ENCODE measurements at regions not wholly inside any gene's neighbourhood (a gene's known extent, or its start where the extent isn't known, plus 50 kb on each side); places are given as distances from the start of the nearest gene placed in this dataset.
"Not testable (repeated sequence)": the region's sequence is repeated elsewhere in the genome, so short reads cannot be mapped to it uniquely, and the experiment has no call there.

GRCh38 chr10:64859911-64860310, 1338.7 kb downstream of the REEP3 start:
- DNase-seq (ENCODE audit: low spot score) = no peak

- no peak for DNase-seq (ENCODE audit: low spot score)
Measured at GRCh38 chr10:64863836-64864235, 1342.6 kb downstream of the REEP3 start.

DNA sequence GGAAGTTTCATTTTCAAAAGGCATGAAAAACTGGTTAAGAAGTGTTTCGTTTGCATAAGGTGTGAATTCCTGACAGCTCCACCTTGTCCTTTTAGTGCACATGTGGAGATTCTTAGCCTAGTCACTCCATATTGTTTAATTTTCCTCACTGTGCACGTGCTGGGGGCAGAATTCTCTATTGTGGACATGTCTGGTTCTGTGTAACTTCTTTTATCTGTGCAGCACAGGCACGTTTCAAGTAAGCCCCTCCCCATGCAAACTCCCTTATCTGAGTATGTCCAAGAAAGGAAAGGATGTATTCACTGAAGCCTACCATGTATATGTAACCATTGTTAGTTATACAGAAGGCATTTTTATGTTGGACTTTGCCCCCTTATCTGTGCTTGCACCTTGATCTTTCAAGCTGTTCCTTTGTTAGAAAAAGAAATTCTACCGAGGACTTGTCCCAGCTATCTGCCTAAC, 1346.3 kb downstream of the REEP3 start:
- DNase-seq (ENCODE audit: low spot score) = no peak

GRCh38 chr10:64873088-64873487, 1351.9 kb downstream of the REEP3 start:
- DNase-seq (ENCODE audit: low spot score) = no peak

DNA sequence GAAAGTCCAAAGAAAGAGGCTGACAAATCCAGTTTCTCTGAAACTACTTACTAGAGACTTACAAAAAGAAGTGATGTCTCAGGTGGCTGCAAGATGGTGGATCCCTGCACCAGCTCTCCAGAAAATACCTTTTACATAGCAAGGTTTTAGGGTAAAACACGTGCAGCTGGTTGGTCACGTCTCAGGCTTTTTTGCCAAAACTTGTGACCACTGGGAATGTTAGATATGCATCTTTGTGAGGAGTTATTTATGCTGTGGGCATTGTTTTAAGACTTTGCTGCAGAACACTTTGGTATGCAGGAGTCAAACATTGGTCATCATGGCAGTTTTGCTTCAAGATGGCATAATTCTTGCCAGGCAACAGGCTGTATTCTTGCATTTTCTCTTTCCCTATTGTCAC, 1352.8 kb downstream of the REEP3 start:
- no peak for DNase-seq (ENCODE audit: low spot score)

GRCh38 chr10:64880546-64880945, 1359.3 kb downstream of the REEP3 start:
- DNase-seq (ENCODE audit: low spot score) = no peak

- DNase-seq (ENCODE audit: low spot score) = no peak
Measured at GRCh38 chr10:64881257-64881656, 1360.1 kb downstream of the REEP3 start.

DNA sequence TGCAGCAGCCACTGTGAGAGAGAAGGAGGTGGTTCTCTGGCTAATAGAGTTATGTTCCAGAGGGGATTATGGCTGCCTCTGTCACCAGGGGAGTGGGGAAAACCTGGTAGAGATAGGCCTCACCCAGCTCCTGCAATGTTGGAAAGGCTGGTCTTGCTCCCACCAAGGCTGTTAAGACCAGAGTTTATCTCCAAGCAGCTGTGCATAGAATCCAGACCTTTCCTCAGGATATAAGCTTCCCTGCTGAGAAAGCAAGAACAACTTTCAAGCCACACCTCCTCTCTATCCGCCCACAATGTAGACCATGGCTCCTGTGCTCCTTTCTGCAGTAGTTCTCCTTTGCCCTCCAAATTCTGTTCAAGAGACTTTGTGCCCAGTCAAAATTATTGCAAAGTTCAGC, 1375.4 kb downstream of the REEP3 start:
- DNase-seq (ENCODE audit: low spot score) = no peak

- DNase-seq (ENCODE audit: low spot score) = not testable (repeated sequence)
Measured at GRCh38 chr10:64906311-64906710, 1385.1 kb downstream of the REEP3 start.

DNA sequence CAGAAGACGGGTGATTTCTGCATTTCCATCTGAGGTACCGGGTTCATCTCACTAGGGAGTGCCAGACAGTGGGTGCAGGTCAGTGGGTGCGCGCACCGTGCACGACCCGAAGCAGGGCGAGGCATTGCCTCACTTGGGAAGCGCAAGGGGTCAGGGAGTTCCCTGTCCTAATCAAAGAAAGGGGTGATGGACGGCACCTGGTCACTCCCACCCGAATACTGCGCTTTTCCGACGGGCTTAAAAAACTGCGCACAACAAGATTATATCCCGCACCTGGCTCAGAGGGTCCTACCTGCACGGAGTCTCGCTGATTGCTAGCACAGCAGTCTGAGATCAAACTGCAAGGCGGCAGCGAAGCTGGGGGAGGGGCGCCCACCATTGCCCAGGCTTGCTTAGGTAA, 1403.1 kb downstream of the REEP3 start:
- not testable (repeated sequence) for DNase-seq (ENCODE audit: low spot score)

DNA sequence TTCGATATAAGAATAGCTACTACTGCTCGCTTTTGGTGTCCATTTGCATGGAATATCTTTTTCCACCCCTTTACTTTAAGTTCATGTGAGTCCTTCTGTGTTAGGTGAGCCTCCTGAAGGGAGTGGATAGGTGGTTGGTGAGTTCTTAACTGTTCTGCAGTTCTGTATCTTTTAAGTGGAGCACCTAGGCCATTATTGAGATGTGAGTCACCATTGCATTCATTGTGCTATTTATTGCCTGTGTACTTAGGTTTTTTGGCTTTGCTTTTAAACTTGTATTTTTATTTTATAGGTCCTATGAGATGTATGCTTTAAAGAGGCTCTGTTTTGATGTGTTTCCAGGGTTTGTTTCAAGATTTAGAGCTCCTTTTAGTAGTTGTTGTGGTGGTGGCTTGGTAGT, 1430.8 kb downstream of the REEP3 start:
- DNase-seq (ENCODE audit: low spot score) = no peak

GRCh38 chr10:64956441-64956840, 1435.2 kb downstream of the REEP3 start:
- no peak for DNase-seq (ENCODE audit: low spot score)

GRCh38 chr10:64959116-64959515, 1437.9 kb downstream of the REEP3 start:
- DNase-seq (ENCODE audit: low spot score) = no peak

- DNase-seq (ENCODE audit: low spot score) = no peak
Measured at GRCh38 chr10:64959883-64960282, 1438.7 kb downstream of the REEP3 start.

- no peak for DNase-seq (ENCODE audit: low spot score)
Measured at GRCh38 chr10:64973391-64973790, 1452.2 kb downstream of the REEP3 start.

- DNase-seq (ENCODE audit: low spot score) = no peak
Measured at GRCh38 chr10:64976150-64976549, 1454.9 kb downstream of the REEP3 start.

DNA sequence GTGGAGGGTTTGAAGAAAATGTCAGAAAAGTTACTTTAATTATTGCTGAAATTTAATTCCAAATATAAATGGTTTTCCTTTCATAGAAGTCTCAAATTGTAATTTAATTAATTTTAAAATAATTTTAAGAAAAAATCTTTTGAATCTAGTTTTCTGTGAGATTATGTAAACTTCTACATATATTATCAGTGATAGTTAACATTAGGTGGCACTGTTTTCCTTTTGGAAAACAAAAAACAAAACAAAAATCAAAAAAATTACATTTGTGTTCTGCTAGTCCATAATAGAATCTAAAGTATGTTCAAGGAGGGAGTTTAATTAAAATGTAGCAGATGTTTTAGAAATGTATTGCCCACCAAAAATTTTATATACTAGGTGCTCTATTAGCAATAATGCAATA, 1456.7 kb downstream of the REEP3 start:
- no peak for DNase-seq (ENCODE audit: low spot score)

DNA sequence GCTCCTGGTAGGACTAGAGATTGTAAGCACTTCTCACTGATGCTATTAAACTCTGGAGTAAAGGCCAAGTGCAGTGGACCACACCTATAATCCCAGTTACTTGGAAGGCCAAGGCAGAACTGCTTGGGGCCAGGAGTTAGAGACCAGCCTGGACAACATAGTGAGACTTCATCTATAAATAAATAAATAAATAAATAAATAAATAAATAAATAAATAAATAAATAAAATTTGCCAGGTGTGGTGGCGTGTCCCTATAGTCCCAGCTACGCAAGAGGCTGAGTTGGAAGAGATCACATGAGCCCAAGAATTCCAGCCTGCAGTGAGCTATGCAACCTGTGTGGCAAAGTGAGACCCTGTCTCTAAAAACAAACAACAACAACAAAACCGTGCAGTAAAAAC, 1475.7 kb downstream of the REEP3 start:
- DNase-seq (ENCODE audit: low spot score) = no peak

GRCh38 chr10:65010845-65011244, 1489.6 kb downstream of the REEP3 start:
- DNase-seq (ENCODE audit: low spot score) = no peak

GRCh38 chr10:65017523-65017922, 1496.3 kb downstream of the REEP3 start:
- no peak for DNase-seq (ENCODE audit: low spot score)

DNA sequence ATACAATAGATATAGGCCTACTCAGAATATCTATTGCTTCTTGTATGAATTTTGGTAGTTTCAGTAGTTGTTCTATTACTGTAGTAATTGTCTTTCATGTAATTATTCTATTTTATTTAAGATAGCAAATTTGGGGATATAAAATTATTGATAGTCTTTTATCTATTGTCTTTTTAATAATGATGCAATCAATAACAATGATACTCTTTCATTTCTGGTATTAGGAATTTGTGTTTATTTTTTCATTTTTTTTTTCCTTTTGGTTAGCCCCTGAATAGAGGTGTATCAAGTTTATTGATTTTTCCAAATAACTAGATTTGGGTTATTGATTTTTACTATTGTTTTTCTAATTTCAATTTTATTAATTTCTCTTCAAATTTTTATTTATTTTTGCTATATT, 1503.7 kb downstream of the REEP3 start:
- no peak for DNase-seq (ENCODE audit: low spot score)

GRCh38 chr10:65030263-65030662, 1509.1 kb downstream of the REEP3 start:
- no peak for DNase-seq (ENCODE audit: low spot score)

- DNase-seq (ENCODE audit: low spot score) = no peak
Measured at GRCh38 chr10:65032867-65033769, 1511.9 kb downstream of the REEP3 start.

- no peak for DNase-seq (ENCODE audit: low spot score)
Measured at GRCh38 chr10:65033957-65034356, 1512.8 kb downstream of the REEP3 start.
